Effector memory CD8-positive, alpha-beta T cell (primary cell): ENCODE measurements at regions not wholly inside any gene's neighbourhood (a gene's known extent, or its start where the extent isn't known, plus 50 kb on each side); places are given as distances from the start of the nearest gene placed in this dataset.
"Not testable (repeated sequence)": the region's sequence is repeated elsewhere in the genome, so short reads cannot be mapped to it uniquely, and the experiment has no call there.

Experiments
- ATAC-seq: fragments of 150-1000 bp; cut with Tn5 transposase; replicated peaks from 2 replicates; pipeline ENCODE4 v1.10.0; 2021; ENCODE audit warnings: mild to moderate bottlenecking, moderate library complexity
- DNase-seq, 3 experiments: peaks; one replicate each; pipeline ENCODE4 v3.0.0; 2021
- H3K27ac Mint-ChIP-seq, 2 donors: one replicate each; pipeline ENCODE4 v1.8.0; 2022; ENCODE audit warnings: mild to moderate bottlenecking in 2 of 2, mixed read lengths in 2 of 2, moderate library complexity in 2 of 2
- H3K27me3 Mint-ChIP-seq, 2 donors: one replicate each; pipeline ENCODE4 v1.8.0; 2022; ENCODE audit warnings: mixed read lengths in 2 of 2
- H3K36me3 Mint-ChIP-seq: one replicate; pipeline ENCODE4 v1.8.0; 2022; ENCODE audit warnings: mild to moderate bottlenecking, moderate library complexity, mixed read lengths; ENCODE audit not compliant: insufficient read depth
- H3K4me1 Mint-ChIP-seq, 2 donors: one replicate each; pipeline ENCODE4 v1.8.0; 2022; ENCODE audit warnings: low read depth in 2 of 2, mixed read lengths in 2 of 2
- H3K4me3 Mint-ChIP-seq, 2 donors: one replicate each; pipeline ENCODE4 v1.8.0; 2022; ENCODE audit warnings: mild to moderate bottlenecking in 2 of 2, mixed read lengths in 2 of 2, moderate library complexity in 2 of 2
- H3K9me3 Mint-ChIP-seq, 2 donors: one replicate each; pipeline ENCODE4 v1.8.0; 2022; ENCODE audit warnings: mixed read lengths in 2 of 2

- DNase-seq, result no peak
- no peak for ATAC-seq
- no peaks in the 10 kb centered on the region for H3K27me3 Mint-ChIP-seq
- H3K27ac Mint-ChIP-seq, result no peak overlapping the region
- H3K9me3 Mint-ChIP-seq, result no peaks in the 10 kb centered on the region
- no peaks in the 10 kb centered on the region for H3K36me3 Mint-ChIP-seq
- H3K4me3 Mint-ChIP-seq, result no peak overlapping the region
- H3K4me1 Mint-ChIP-seq, result no peaks in the 10 kb centered on the region
Measured at GRCh38 chrX:5305452-5305851, 923.2 kb downstream of the NLGN4X start.

GRCh38 chrX:5295004-5295403, 933.7 kb downstream of the NLGN4X start:
- no peaks in the 10 kb centered on the region for H3K4me1 Mint-ChIP-seq
- no peaks in the 10 kb centered on the region for H3K27me3 Mint-ChIP-seq
- no peak for DNase-seq
- no peak overlapping the region for H3K4me3 Mint-ChIP-seq
- H3K27ac Mint-ChIP-seq, result no peak overlapping the region
- no peak for ATAC-seq
- H3K36me3 Mint-ChIP-seq, result no peaks in the 10 kb centered on the region
- peaks cover 0 to 2% of the 10 kb centered on the region in 2 donors for H3K9me3 Mint-ChIP-seq

GRCh38 chrX:5290635-5291034, 938.0 kb downstream of the NLGN4X start:
- Mint-ChIP-seq H3K36me3 (no peaks in the 10 kb centered on the region), H3K9me3 (peaks cover 2 to 7% of the 10 kb centered on the region in 2 donors), H3K4me3 (no peak overlapping the region), H3K4me1 (no peaks in the 10 kb centered on the region), H3K27ac (no peak overlapping the region), H3K27me3 (no peaks in the 10 kb centered on the region)
- ATAC-seq (no peak), DNase-seq (no peak)

- H3K4me3 Mint-ChIP-seq, H3K36me3 Mint-ChIP-seq, ATAC-seq, H3K27ac Mint-ChIP-seq, H3K4me1 Mint-ChIP-seq, H3K9me3 Mint-ChIP-seq, H3K27me3 Mint-ChIP-seq, DNase-seq: not testable (repeated sequence)
Measured at GRCh38 chrX:5289949-5290348, 938.7 kb downstream of the NLGN4X start.

GRCh38 chrX:5278908-5279307, 949.8 kb downstream of the NLGN4X start:
- Mint-ChIP-seq H3K4me3 (no peak overlapping the region), H3K27ac (no peak overlapping the region), H3K9me3 (peaks cover 0 to 20% of the 10 kb centered on the region in 2 donors), H3K4me1 (no peaks in the 10 kb centered on the region), H3K36me3 (peaks cover 2% of the 10 kb centered on the region), H3K27me3 (no peaks in the 10 kb centered on the region)
- no peak for ATAC-seq
- DNase-seq, result no peak

GRCh38 chrX:5265324-5265850, 963.3 kb downstream of the NLGN4X start:
- Mint-ChIP-seq H3K4me3 (no peak overlapping the region), H3K9me3 (peaks cover 0 to 3% of the 10 kb centered on the region in 2 donors), H3K27me3 (no peaks in the 10 kb centered on the region), H3K36me3 (no peaks in the 10 kb centered on the region), H3K4me1 (no peaks in the 10 kb centered on the region), H3K27ac (no peak overlapping the region)
- DNase-seq (no peak), ATAC-seq (no peak)

GRCh38 chrX:5250106-5250505, 978.6 kb downstream of the NLGN4X start:
- H3K27me3 Mint-ChIP-seq, result no peaks in the 10 kb centered on the region
- no peak for DNase-seq
- no peaks in the 10 kb centered on the region for H3K36me3 Mint-ChIP-seq
- no peak overlapping the region for H3K27ac Mint-ChIP-seq
- H3K9me3 Mint-ChIP-seq, result peaks cover 2 to 6% of the 10 kb centered on the region in 2 donors
- no peak overlapping the region for H3K4me3 Mint-ChIP-seq
- no peaks in the 10 kb centered on the region for H3K4me1 Mint-ChIP-seq
- ATAC-seq, result no peak

- Mint-ChIP-seq H3K27me3 (no peaks in the 10 kb centered on the region), H3K4me1 (no peaks in the 10 kb centered on the region)
- ATAC-seq, result no peak
Measured at GRCh38 chrX:5242091-5242790, 986.4 kb downstream of the NLGN4X start.

GRCh38 chrX:5236749-5237148, 991.9 kb downstream of the NLGN4X start:
- H3K4me1 Mint-ChIP-seq, result no peaks in the 10 kb centered on the region
- peaks cover 5 to 8% of the 10 kb centered on the region in 2 donors for H3K9me3 Mint-ChIP-seq
- H3K27me3 Mint-ChIP-seq, result no peaks in the 10 kb centered on the region
- H3K4me3 Mint-ChIP-seq, result no peak overlapping the region
- ATAC-seq (no peak), DNase-seq (no peak)
- H3K36me3 Mint-ChIP-seq, result peaks cover 2% of the 10 kb centered on the region
- H3K27ac Mint-ChIP-seq, result no peak overlapping the region

More at GRCh38 chrX:5242091-5242790, 986.4 kb downstream of the NLGN4X start:
- DNase-seq, result no peak
- no peaks in the 10 kb centered on the region for H3K36me3 Mint-ChIP-seq
- peaks cover 2 to 8% of the 10 kb centered on the region in 2 donors for H3K9me3 Mint-ChIP-seq
- no peak overlapping the region for H3K27ac Mint-ChIP-seq
- no peak overlapping the region for H3K4me3 Mint-ChIP-seq

- ATAC-seq (no peak), DNase-seq (no peak)
- peaks cover 5 to 8% of the 10 kb centered on the region in 2 donors for H3K9me3 Mint-ChIP-seq
- H3K36me3 Mint-ChIP-seq, result peaks cover 2% of the 10 kb centered on the region
- no peak overlapping the region for H3K4me3 Mint-ChIP-seq
- H3K4me1 Mint-ChIP-seq, result no peaks in the 10 kb centered on the region
- H3K27ac Mint-ChIP-seq, result no peak overlapping the region
- H3K27me3 Mint-ChIP-seq, result no peaks in the 10 kb centered on the region
Measured at GRCh38 chrX:5236096-5236495, 992.6 kb downstream of the NLGN4X start.

- DNase-seq (no peak), ATAC-seq (no peak)
- no peaks in the 10 kb centered on the region for H3K4me1 Mint-ChIP-seq
- no peak overlapping the region for H3K27ac Mint-ChIP-seq
- H3K9me3 Mint-ChIP-seq, result peaks cover 3 to 8% of the 10 kb centered on the region in 2 donors
- H3K27me3 Mint-ChIP-seq, result no peaks in the 10 kb centered on the region
- H3K36me3 Mint-ChIP-seq, result peaks cover 2% of the 10 kb centered on the region
- H3K4me3 Mint-ChIP-seq, result no peak overlapping the region
Measured at GRCh38 chrX:5233830-5234229, 994.8 kb downstream of the NLGN4X start.

- DNase-seq, result no peak
- no peaks in the 10 kb centered on the region for H3K36me3 Mint-ChIP-seq
- no peak overlapping the region for H3K27ac Mint-ChIP-seq
- no peaks in the 10 kb centered on the region for H3K27me3 Mint-ChIP-seq
- H3K4me1 Mint-ChIP-seq, result no peaks in the 10 kb centered on the region
- peaks cover 2 to 25% of the 10 kb centered on the region in 2 donors for H3K9me3 Mint-ChIP-seq
- no peak for ATAC-seq
- H3K4me3 Mint-ChIP-seq, result no peak overlapping the region
Measured at GRCh38 chrX:5220421-5220820, 1008.2 kb downstream of the NLGN4X start.

- no peak overlapping the region for H3K4me3 Mint-ChIP-seq
- H3K27ac Mint-ChIP-seq, result no peak overlapping the region
- ATAC-seq (no peak), DNase-seq (no peak)
- no peaks in the 10 kb centered on the region for H3K36me3 Mint-ChIP-seq
- peaks cover 0 to 3% of the 10 kb centered on the region in 2 donors for H3K9me3 Mint-ChIP-seq
- H3K27me3 Mint-ChIP-seq, result no peaks in the 10 kb centered on the region
- H3K4me1 Mint-ChIP-seq, result no peaks in the 10 kb centered on the region
Measured at GRCh38 chrX:5194806-5195205, 1033.9 kb downstream of the NLGN4X start.

GRCh38 chrX:5180135-5180741, 1048.4 kb downstream of the NLGN4X start:
- DNase-seq, result no peak
- ATAC-seq, result no peak
- no peak overlapping the region for H3K27ac Mint-ChIP-seq
- no peaks in the 10 kb centered on the region for H3K4me1 Mint-ChIP-seq
- H3K36me3 Mint-ChIP-seq, result no peaks in the 10 kb centered on the region
- no peaks in the 10 kb centered on the region for H3K27me3 Mint-ChIP-seq
- H3K4me3 Mint-ChIP-seq, result no peak overlapping the region
- peaks cover 4 to 7% of the 10 kb centered on the region in 2 donors for H3K9me3 Mint-ChIP-seq
